ENCODE measurements at regions not wholly inside any gene's neighbourhood (a gene's known extent, or its start where the extent isn't known, plus 50 kb on each side); places are given as distances from the start of the nearest gene placed in this dataset.

DNA sequence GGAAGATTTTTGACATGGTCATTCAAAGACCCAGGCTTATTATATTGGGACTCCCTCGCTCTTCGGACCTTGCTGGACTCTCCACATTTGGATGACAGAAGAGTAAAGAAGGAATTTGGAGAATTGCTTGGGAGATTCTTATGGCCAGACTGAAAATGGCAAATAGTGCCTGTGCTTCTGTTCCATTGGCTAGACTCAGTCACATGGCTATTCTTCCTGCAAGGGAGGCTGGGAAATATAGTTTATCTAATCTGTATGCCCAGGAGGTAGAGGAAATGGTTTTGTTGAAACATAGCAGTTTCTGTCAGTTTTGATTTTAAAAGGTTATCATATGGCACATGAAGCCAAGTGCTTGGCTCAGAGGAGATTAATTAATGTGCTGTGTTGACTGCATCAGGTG is 286.6 kb upstream of the JAG1 start:
- Histone ChIP-seq H3K4me3 (ENCODE audit: insufficient read depth, low read depth, low read length) (no peak overlapping the region), H4K20me1 (ENCODE audit: insufficient read depth, low read length) (no peaks in the 10 kb centered on the region), H3K27me3 (ENCODE audit: control insufficient read depth, insufficient read depth, low read length) (no peaks in the 10 kb centered on the region), H2AFZ (replicated peaks; ENCODE audit: low read length, poor library complexity) (no peak overlapping the region), H4K8ac (ENCODE audit: low read depth in 2 of 2, low read length in 2 of 2) (no peak overlapping the region), H2BK20ac (ENCODE audit: low read depth, low read length) (no peak overlapping the region), H3K9me1 (ENCODE audit: insufficient read depth, low read length) (no peaks in the 10 kb centered on the region), H3K18ac (ENCODE audit: low read depth, low read length) (no peak overlapping the region), H3K4ac (ENCODE audit: low read depth, low read length) (no peak overlapping the region), H3K56ac (ENCODE audit: extremely low read depth, insufficient read depth, low read length) (no peak overlapping the region), H2BK15ac (ENCODE audit: low read depth, low read length) (no peak overlapping the region), H4K5ac (ENCODE audit: low read depth, low read length) (no peak overlapping the region), H3K79me1 (ENCODE audit: low read depth in 1 of 2, low read length in 2 of 2) (no peaks in the 10 kb centered on the region), H3K9ac (ENCODE audit: low read depth, low read length) (no peak overlapping the region), H3K36me3 (ENCODE audit: control insufficient read depth, insufficient read depth, low read length) (no peaks in the 10 kb centered on the region), H2BK120ac (ENCODE audit: low read depth, low read length) (no peak overlapping the region), H3K4me1 (ENCODE audit: control insufficient read depth, insufficient read depth, low read length) (no peaks in the 10 kb centered on the region), H3K14ac (replicated peaks; ENCODE audit: low read depth, low read length) (no peak overlapping the region), H4K91ac (ENCODE audit: insufficient read depth, low read depth, low read length) (no peak overlapping the region), H3K27ac (ENCODE audit: insufficient read depth, low read length) (no peak overlapping the region), H3K23ac (ENCODE audit: low read depth, low read length) (no peak overlapping the region), H2BK5ac (ENCODE audit: low read depth, low read length, poor library complexity, severe bottlenecking) (no peak overlapping the region), H3K9me3 (ENCODE audit: control insufficient read depth, insufficient read depth, low read length) (no peaks in the 10 kb centered on the region), H2AK5ac (ENCODE audit: low read depth, low read length) (no peak overlapping the region), H3K4me2 (ENCODE audit: low read depth, low read length) (no peak overlapping the region), H2AK9ac (replicated peaks; ENCODE audit: low read depth, low read length, poor library complexity) (no peak overlapping the region)
- dilution Hi-C loops (cut with HindIII; ENCODE audit: low sequenced_read_pairs, unreplicated experiment) (no loop called here), intact Hi-C loops (cut with micrococcal nuclease) (no loop called here), in situ Hi-C loops (cut with MboI; ENCODE audit: low sequenced_read_pairs) (no loop called here)
- BruUV-seq (replicated peaks), result no TSS peak
- TF ChIP-seq BHLHE40 (IDR thresholded peaks at IDR 0.05; ENCODE audit: low read depth, low read length) (no peak), CHD1 (IDR thresholded peaks at IDR 0.05; ENCODE audit: low read depth, low read length) (no peak), CTCF (conservative IDR thresholded peaks at IDR 0.05; ENCODE audit: low read depth, low read length) (no peak), MAZ (IDR thresholded peaks at IDR 0.05; ENCODE audit: borderline replicate concordance, low read depth, low read length) (no peak), RAD21 (IDR thresholded peaks at IDR 0.05; ENCODE audit: low read length) (no peak), CEBPB (IDR thresholded peaks at IDR 0.05; ENCODE audit: low read depth, low read length) (no peak), SMC3 (IDR thresholded peaks at IDR 0.05; ENCODE audit: low read depth, low read length) (no peak), RFX5 (IDR thresholded peaks at IDR 0.05; ENCODE audit: low read depth, low read length) (no peak), FOS (IDR thresholded peaks at IDR 0.05; ENCODE audit: low read depth, low read length) (no peak), NFE2L2 (IDR thresholded peaks at IDR 0.05; ENCODE audit: low read depth, low read length) (no peak), RCOR1 (IDR thresholded peaks at IDR 0.05; ENCODE audit: insufficient replicate concordance, low read length) (no peak), POLR2A (IDR thresholded peaks at IDR 0.05; ENCODE audit: low read depth, low read length) (no peak), MXI1 (IDR thresholded peaks at IDR 0.05; ENCODE audit: borderline replicate concordance, low read depth, low read length) (no peak), MAFK (IDR thresholded peaks at IDR 0.05; ENCODE audit: low read depth, low read length) (no peak)
- TF ChIP-seq, protein P1, sequence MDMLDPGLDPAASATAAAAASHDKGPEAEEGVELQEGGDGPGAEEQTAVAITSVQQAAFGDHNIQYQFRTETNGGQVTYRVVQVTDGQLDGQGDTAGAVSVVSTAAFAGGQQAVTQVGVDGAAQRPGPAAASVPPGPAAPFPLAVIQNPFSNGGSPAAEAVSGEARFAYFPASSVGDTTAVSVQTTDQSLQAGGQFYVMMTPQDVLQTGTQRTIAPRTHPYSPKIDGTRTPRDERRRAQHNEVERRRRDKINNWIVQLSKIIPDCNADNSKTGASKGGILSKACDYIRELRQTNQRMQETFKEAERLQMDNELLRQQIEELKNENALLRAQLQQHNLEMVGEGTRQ (IDR thresholded peaks at IDR 0.05; ENCODE audit: low read depth, low read length), result no peak
- TF ChIP-seq, protein P2, sequence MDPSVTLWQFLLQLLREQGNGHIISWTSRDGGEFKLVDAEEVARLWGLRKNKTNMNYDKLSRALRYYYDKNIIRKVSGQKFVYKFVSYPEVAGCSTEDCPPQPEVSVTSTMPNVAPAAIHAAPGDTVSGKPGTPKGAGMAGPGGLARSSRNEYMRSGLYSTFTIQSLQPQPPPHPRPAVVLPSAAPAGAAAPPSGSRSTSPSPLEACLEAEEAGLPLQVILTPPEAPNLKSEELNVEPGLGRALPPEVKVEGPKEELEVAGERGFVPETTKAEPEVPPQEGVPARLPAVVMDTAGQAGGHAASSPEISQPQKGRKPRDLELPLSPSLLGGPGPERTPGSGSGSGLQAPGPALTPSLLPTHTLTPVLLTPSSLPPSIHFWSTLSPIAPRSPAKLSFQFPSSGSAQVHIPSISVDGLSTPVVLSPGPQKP (IDR thresholded peaks at IDR 0.05; ENCODE audit: borderline replicate concordance, low read depth, low read length), result no peak
- no CpG with 5 or more reads among the region's 2 CpGs for whole genome bisulfite sequencing, 2 experiments (ENCODE audit: extremely low coverage in 2 of 2, insufficient read length in 1 of 2)
- POLR2A ChIA-PET (ENCODE audit: unreplicated experiment), result no interaction called here
- DNase-seq (no peak), ATAC-seq (ENCODE audit: low read depth) (no peak)
- CTCF ChIA-PET, result interaction anchor here (0.6 kb wide), 1 partner anchor 1924 kb away, joined by 3 read pairs; no protein-coding TSS in a partner anchor
